ENCODE measurements at regions not wholly inside any gene's neighbourhood (a gene's known extent, or its start where the extent isn't known, plus 50 kb on each side); places are given as distances from the start of the nearest gene placed in this dataset.

GRCh38 chr2:199018826-199019225 lies 438.9 kb downstream of the SATB2 start:
- H3K36me3 ChIP-seq = no peaks in the 10 kb centered on the region
- TF ChIP-seq, protein P1, sequence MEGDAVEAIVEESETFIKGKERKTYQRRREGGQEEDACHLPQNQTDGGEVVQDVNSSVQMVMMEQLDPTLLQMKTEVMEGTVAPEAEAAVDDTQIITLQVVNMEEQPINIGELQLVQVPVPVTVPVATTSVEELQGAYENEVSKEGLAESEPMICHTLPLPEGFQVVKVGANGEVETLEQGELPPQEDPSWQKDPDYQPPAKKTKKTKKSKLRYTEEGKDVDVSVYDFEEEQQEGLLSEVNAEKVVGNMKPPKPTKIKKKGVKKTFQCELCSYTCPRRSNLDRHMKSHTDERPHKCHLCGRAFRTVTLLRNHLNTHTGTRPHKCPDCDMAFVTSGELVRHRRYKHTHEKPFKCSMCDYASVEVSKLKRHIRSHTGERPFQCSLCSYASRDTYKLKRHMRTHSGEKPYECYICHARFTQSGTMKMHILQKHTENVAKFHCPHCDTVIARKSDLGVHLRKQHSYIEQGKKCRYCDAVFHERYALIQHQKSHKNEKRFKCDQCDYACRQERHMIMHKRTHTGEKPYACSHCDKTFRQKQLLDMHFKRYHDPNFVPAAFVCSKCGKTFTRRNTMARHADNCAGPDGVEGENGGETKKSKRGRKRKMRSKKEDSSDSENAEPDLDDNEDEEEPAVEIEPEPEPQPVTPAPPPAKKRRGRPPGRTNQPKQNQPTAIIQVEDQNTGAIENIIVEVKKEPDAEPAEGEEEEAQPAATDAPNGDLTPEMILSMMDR (IDR thresholded peaks at IDR 0.05; ENCODE audit: low read depth, low read length) = no peak
- H3K27ac ChIP-seq = no peak overlapping the region
- H3K9me3 ChIP-seq (ENCODE audit: severe bottlenecking) = no peaks in the 10 kb centered on the region
- H3K27me3 ChIP-seq (ENCODE audit: insufficient read depth, low read depth, severe bottlenecking) = no peaks in the 10 kb centered on the region
- no peak overlapping the region for H3K4me3 ChIP-seq (ENCODE audit: low read depth, low read length)
- no peak for DNase-seq

DNA sequence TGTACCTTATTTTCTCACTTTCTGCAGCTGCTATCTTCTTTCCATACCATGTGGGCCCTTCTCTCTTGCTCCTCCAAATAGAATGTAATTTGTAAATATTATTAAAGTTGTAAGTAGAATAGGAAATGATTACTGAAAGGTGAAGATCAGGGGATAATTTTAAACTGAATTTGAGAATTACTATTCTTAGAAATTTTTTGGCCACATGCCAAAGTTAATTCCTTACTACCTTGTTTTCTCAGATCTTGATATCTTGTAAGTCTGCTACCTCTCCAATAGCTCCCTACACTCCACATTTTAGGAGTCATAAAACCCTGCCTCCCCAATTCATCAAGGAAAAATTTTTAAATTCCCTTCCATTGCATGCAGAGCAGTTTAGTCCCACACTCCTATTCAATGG lies 442.7 kb downstream of the SATB2 start:
- TF ChIP-seq, protein P1 (IDR thresholded peaks at IDR 0.05; ENCODE audit: low read depth, low read length) = no peak
- H3K27me3 ChIP-seq (ENCODE audit: insufficient read depth, low read depth, severe bottlenecking) = no peaks in the 10 kb centered on the region
- H3K36me3 ChIP-seq = no peaks in the 10 kb centered on the region
- no peaks in the 10 kb centered on the region for H3K9me3 ChIP-seq (ENCODE audit: severe bottlenecking)
- no peak for DNase-seq
- H3K4me3 ChIP-seq (ENCODE audit: low read depth, low read length) = no peak overlapping the region
- no peak overlapping the region for H3K27ac ChIP-seq

GRCh38 chr2:199014226-199014625 lies 443.5 kb downstream of the SATB2 start:
- Histone ChIP-seq H3K36me3 (no peaks in the 10 kb centered on the region), H3K9me3 (ENCODE audit: severe bottlenecking) (no peaks in the 10 kb centered on the region), H3K27me3 (ENCODE audit: insufficient read depth, low read depth, severe bottlenecking) (no peaks in the 10 kb centered on the region), H3K4me3 (ENCODE audit: low read depth, low read length) (no peak overlapping the region), H3K27ac (no peak overlapping the region)
- TF ChIP-seq, protein P1 (IDR thresholded peaks at IDR 0.05; ENCODE audit: low read depth, low read length) = no peak
- DNase-seq = no peak

- Histone ChIP-seq H3K36me3 (no peaks in the 10 kb centered on the region), H3K9me3 (ENCODE audit: severe bottlenecking) (peaks cover 2% of the 10 kb centered on the region), H3K4me3 (ENCODE audit: low read depth, low read length) (no peak overlapping the region), H3K27ac (no peak overlapping the region), H3K27me3 (ENCODE audit: insufficient read depth, low read depth, severe bottlenecking) (no peaks in the 10 kb centered on the region)
- TF ChIP-seq, protein P1 (IDR thresholded peaks at IDR 0.05; ENCODE audit: low read depth, low read length) = no peak
- no peak for DNase-seq
These were observed 445.8 kb downstream of the SATB2 start for GRCh38 chr2:199011908-199012307.

GRCh38 chr2:198994678-198995077 lies 463.1 kb downstream of the SATB2 start:
- no peaks in the 10 kb centered on the region for H3K36me3 ChIP-seq
- DNase-seq = no peak
- TF ChIP-seq, protein P1 (IDR thresholded peaks at IDR 0.05; ENCODE audit: low read depth, low read length) = no peak
- no peaks in the 10 kb centered on the region for H3K9me3 ChIP-seq (ENCODE audit: severe bottlenecking)
- H3K4me3 ChIP-seq (ENCODE audit: low read depth, low read length) = no peak overlapping the region
- H3K27me3 ChIP-seq (ENCODE audit: insufficient read depth, low read depth, severe bottlenecking) = no peaks in the 10 kb centered on the region
- H3K27ac ChIP-seq = no peak overlapping the region

DNA sequence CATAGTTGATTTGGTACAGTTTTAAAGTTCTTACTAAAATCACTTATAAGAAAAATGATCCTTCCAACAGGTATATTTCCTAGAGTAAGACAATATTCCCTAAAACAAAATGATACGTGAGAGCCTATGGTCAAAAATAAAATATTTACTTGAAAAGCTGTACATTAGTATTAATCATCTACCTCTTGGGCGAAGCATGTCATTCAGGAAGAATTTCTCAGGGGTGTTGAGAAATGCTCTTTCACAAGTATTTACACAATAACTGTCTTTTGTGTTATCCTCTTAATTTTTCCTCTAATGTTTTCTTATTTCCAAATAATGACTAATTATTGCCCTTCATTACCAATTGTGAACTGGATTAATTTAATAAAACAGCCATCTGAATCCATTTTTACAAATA lies 466.3 kb downstream of the SATB2 start:
- no peak for DNase-seq
- Histone ChIP-seq H3K27ac (no peak overlapping the region), H3K4me3 (ENCODE audit: low read depth, low read length) (no peak overlapping the region), H3K36me3 (no peaks in the 10 kb centered on the region), H3K9me3 (ENCODE audit: severe bottlenecking) (no peaks in the 10 kb centered on the region), H3K27me3 (ENCODE audit: insufficient read depth, low read depth, severe bottlenecking) (no peaks in the 10 kb centered on the region)
- TF ChIP-seq, protein P1 (IDR thresholded peaks at IDR 0.05; ENCODE audit: low read depth, low read length) = no peak
